HFF-Myc (cell line): ENCODE measurements at regions not wholly inside any gene's neighbourhood (a gene's known extent, or its start where the extent isn't known, plus 50 kb on each side); places are given as distances from the start of the nearest gene placed in this dataset.
A peak's percentile ranks its signal among the peaks of the same experiment; 100 is the strongest.

Experiments
- DNase-seq: peaks from one replicate; pipeline ENCODE4 v3.0.0-alpha.2; 2011; ENCODE audit warnings: low read depth; ENCODE audit errors: extremely low read depth
- H3K4me3 ChIP-seq: replicated peaks from 2 replicates; pipeline ENCODE4 v1.5.1; 2011; ENCODE audit warnings: low read depth, mild to moderate bottlenecking, control low read depth, low read length
- CTCF ChIP-seq: IDR thresholded peaks from 2 replicates; pipeline ENCODE4 v1.5.1; 2012; ENCODE audit warnings: mild to moderate bottlenecking, low read depth, low read length, control low read depth; ENCODE audit errors: missing control alignments

GRCh38 chr1:88275259-88275862 lies 408.7 kb upstream of the PKN2 start:
- DNase-seq: no peak
- no peak for TF ChIP-seq CTCF
- no peak overlapping the region for H3K4me3 ChIP-seq

GRCh38 chr1:88276163-88276562 lies 407.9 kb upstream of the PKN2 start:
- TF ChIP-seq CTCF: no peak
- peak; percentile 2 for DNase-seq
- no peak overlapping the region for H3K4me3 ChIP-seq

- TF ChIP-seq CTCF: no peak
- H3K4me3 ChIP-seq: no peak overlapping the region
- no peak for DNase-seq
These were observed 400.0 kb upstream of the PKN2 start for GRCh38 chr1:88284066-88284465.

GRCh38 chr1:88284666-88285366 lies 399.3 kb upstream of the PKN2 start:
- DNase-seq: no peak
- TF ChIP-seq CTCF: no peak
- no peak overlapping the region for H3K4me3 ChIP-seq

GRCh38 chr1:88286716-88287115 lies 397.4 kb upstream of the PKN2 start:
- no peak for DNase-seq
- no peak for TF ChIP-seq CTCF
- no peak overlapping the region for H3K4me3 ChIP-seq

GRCh38 chr1:88288571-88288970 lies 395.5 kb upstream of the PKN2 start:
- H3K4me3 ChIP-seq: no peak overlapping the region
- TF ChIP-seq CTCF: no peak
- no peak for DNase-seq
